GM23248 (cell line): ENCODE measurements at regions not wholly inside any gene's neighbourhood (a gene's known extent, or its start where the extent isn't known, plus 50 kb on each side); places are given as distances from the start of the nearest gene placed in this dataset.

Source experiments
- EZH2 ChIP-seq: fragments of 200-600 bp; sonication (generic); IDR thresholded peaks from 2 replicates; pipeline ENCODE4 v1.6.1; 2018; ENCODE audit warnings: antibody characterized with exemption, mild to moderate bottlenecking; ENCODE audit not compliant: insufficient read depth, poor library complexity, severe bottlenecking
- EZH2phosphoT487 ChIP-seq: fragments of 200-600 bp; sonication (generic); IDR thresholded peaks from 2 replicates; pipeline ENCODE4 v1.6.1; 2018; ENCODE audit warnings: antibody characterized with exemption, moderate library complexity, mild to moderate bottlenecking, low read depth; ENCODE audit not compliant: insufficient read depth

- no peak for TF ChIP-seq EZH2
- TF ChIP-seq EZH2phosphoT487 = no peak
These were observed 629.9 kb upstream of the CT83 start for GRCh38 chrX:117092641-117093040.
